ENCODE measurements at regions not wholly inside any gene's neighbourhood (a gene's known extent, or its start where the extent isn't known, plus 50 kb on each side); places are given as distances from the start of the nearest gene placed in this dataset.
"Not testable (repeated sequence)": the region's sequence is repeated elsewhere in the genome, so short reads cannot be mapped to it uniquely, and the experiment has no call there.

DNA sequence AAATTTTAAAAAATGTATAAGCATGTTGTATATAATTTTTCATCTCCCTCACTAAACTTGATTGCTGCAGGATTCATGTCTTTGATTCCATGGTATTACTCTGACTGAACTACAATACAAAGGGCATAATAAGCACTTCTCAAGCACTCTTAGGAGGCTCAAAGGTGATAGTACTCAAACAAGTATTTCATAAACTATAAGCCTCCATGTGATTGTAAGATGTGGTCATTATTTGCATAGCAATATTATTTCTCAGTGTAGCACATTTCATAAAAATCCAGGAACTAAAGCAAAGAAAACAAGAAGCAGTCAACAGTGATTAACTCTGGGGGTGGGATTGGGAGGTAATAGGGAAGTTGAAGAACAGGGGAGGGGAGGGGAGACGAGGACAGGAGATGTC lies 106.2 kb upstream of the DPT start:
- no peak for FAIRE-seq
- Mint-ChIP-seq H3K36me3 (ENCODE audit: low read depth, unreplicated experiment) (no peaks in the 10 kb centered on the region), H3K4me3 (ENCODE audit: unreplicated experiment) (no peak overlapping the region), H3K27ac (ENCODE audit: unreplicated experiment) (no peak overlapping the region), H3K4me1 (ENCODE audit: low read depth, unreplicated experiment) (peaks cover 8% of the 10 kb centered on the region), H3K27me3 (ENCODE audit: low read depth, unreplicated experiment) (peaks cover 2% of the 10 kb centered on the region), H3K9me3 (ENCODE audit: unreplicated experiment) (no peaks in the 10 kb centered on the region)
- Histone ChIP-seq H3K27me3 (ENCODE audit: insufficient read depth, low read length) (no peaks in the 10 kb centered on the region), H3K27ac (ENCODE audit: low read depth, low read length) (no peak overlapping the region), H3K4me3 (ENCODE audit: insufficient read depth, low read depth, low read length) (no peak overlapping the region), H2AFZ (ENCODE audit: low read depth, low read length) (no peak overlapping the region), H3K9me3 (ENCODE audit: insufficient read depth, low read depth, low read length) (peaks cover 2% of the 10 kb centered on the region), H3K4me1 (ENCODE audit: insufficient read depth, low read length) (no peaks in the 10 kb centered on the region), H3K36me3 (ENCODE audit: insufficient read depth, low read length) (no peaks in the 10 kb centered on the region), H3K79me2 (ENCODE audit: insufficient read depth, low read length) (no peaks in the 10 kb centered on the region), H3K9ac (ENCODE audit: low read length) (no peak overlapping the region), H3K4me2 (ENCODE audit: low read length) (no peak overlapping the region), H4K20me1 (ENCODE audit: insufficient read depth, low read length) (no peaks in the 10 kb centered on the region)
- no peak for DNase-seq (ENCODE audit: low read depth)
- TF ChIP-seq EZH2 (IDR thresholded peaks at IDR 0.05; ENCODE audit: insufficient read depth, low read length) = no peak
- TF ChIP-seq, protein P1, sequence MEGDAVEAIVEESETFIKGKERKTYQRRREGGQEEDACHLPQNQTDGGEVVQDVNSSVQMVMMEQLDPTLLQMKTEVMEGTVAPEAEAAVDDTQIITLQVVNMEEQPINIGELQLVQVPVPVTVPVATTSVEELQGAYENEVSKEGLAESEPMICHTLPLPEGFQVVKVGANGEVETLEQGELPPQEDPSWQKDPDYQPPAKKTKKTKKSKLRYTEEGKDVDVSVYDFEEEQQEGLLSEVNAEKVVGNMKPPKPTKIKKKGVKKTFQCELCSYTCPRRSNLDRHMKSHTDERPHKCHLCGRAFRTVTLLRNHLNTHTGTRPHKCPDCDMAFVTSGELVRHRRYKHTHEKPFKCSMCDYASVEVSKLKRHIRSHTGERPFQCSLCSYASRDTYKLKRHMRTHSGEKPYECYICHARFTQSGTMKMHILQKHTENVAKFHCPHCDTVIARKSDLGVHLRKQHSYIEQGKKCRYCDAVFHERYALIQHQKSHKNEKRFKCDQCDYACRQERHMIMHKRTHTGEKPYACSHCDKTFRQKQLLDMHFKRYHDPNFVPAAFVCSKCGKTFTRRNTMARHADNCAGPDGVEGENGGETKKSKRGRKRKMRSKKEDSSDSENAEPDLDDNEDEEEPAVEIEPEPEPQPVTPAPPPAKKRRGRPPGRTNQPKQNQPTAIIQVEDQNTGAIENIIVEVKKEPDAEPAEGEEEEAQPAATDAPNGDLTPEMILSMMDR (IDR thresholded peaks at IDR 0.05; ENCODE audit: insufficient read depth, low read depth, low read length) = no peak

DNA sequence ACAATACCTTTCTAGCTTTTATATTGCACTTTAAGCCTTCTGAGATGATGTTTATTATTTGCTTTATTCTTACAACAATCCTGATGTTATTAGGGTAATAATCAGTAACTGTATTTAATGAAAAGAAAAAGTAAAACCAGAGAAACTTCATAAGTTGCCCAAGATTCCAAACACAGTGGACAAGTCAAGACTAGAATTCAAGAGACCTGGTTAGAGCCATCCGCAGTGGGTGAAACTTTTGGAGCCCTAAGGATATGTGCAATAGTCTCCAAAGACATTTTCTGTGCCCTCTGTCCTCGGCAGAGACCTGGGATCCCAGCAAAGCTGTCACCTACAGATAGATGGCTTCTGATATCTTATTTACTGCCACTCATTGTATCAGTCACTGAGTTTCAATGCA lies 106.8 kb upstream of the DPT start:
- FAIRE-seq = no peak
- H3K27ac ChIP-seq (ENCODE audit: low read depth, low read length) = no peak overlapping the region
- no peak overlapping the region for H3K4me2 ChIP-seq (ENCODE audit: low read length)
- no peaks in the 10 kb centered on the region for H3K9me3 Mint-ChIP-seq (ENCODE audit: unreplicated experiment)
- H3K36me3 Mint-ChIP-seq (ENCODE audit: low read depth, unreplicated experiment) = no peaks in the 10 kb centered on the region
- no peak overlapping the region for H3K9ac ChIP-seq (ENCODE audit: low read length)
- TF ChIP-seq EZH2 (IDR thresholded peaks at IDR 0.05; ENCODE audit: insufficient read depth, low read length) = no peak
- no peaks in the 10 kb centered on the region for H4K20me1 ChIP-seq (ENCODE audit: insufficient read depth, low read length)
- no peaks in the 10 kb centered on the region for H3K27me3 Mint-ChIP-seq (ENCODE audit: low read depth, unreplicated experiment)
- H3K9me3 ChIP-seq (ENCODE audit: insufficient read depth, low read depth, low read length) = peaks cover 2% of the 10 kb centered on the region
- no peak for DNase-seq (ENCODE audit: low read depth)
- no peaks in the 10 kb centered on the region for H3K36me3 ChIP-seq (ENCODE audit: insufficient read depth, low read length)
- no peak overlapping the region for H3K4me3 Mint-ChIP-seq (ENCODE audit: unreplicated experiment)
- H2AFZ ChIP-seq (ENCODE audit: low read depth, low read length) = no peak overlapping the region
- H3K4me3 ChIP-seq (ENCODE audit: insufficient read depth, low read depth, low read length) = no peak overlapping the region
- H3K79me2 ChIP-seq (ENCODE audit: insufficient read depth, low read length) = no peaks in the 10 kb centered on the region
- H3K4me1 Mint-ChIP-seq (ENCODE audit: low read depth, unreplicated experiment) = peaks cover 8% of the 10 kb centered on the region
- H3K27me3 ChIP-seq (ENCODE audit: insufficient read depth, low read length) = no peaks in the 10 kb centered on the region
- H3K4me1 ChIP-seq (ENCODE audit: insufficient read depth, low read length) = no peaks in the 10 kb centered on the region
- H3K27ac Mint-ChIP-seq (ENCODE audit: unreplicated experiment) = no peak overlapping the region

DNA sequence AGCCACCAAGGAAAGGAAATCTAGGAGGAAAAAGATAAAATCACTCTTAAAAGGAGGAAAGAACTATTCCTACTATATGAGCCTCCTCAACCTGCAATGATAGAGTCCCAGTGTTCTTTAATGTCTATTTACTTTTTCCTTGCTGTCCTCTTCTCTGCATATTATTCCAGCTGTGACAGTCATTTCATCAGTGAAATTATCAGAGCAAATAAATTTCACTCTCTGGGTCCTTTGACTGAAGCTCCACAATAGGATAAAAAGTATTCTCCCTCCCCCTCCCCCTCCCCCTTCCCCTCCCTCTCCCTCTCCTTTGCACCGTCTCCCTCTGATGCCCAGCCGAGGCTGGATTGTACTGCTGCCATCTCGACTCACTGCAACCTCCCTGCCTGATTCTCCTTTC lies 107.5 kb upstream of the DPT start:
- no peak overlapping the region for H2AFZ ChIP-seq (ENCODE audit: low read depth, low read length)
- FAIRE-seq (no peak), DNase-seq (ENCODE audit: low read depth) (no peak)
- H3K79me2 ChIP-seq (ENCODE audit: insufficient read depth, low read length) = no peaks in the 10 kb centered on the region
- H3K36me3 ChIP-seq (ENCODE audit: insufficient read depth, low read length) = no peaks in the 10 kb centered on the region
- no peak overlapping the region for H3K4me2 ChIP-seq (ENCODE audit: low read length)
- no peak for TF ChIP-seq EZH2 (IDR thresholded peaks at IDR 0.05; ENCODE audit: insufficient read depth, low read length)
- TF ChIP-seq, protein P1 (IDR thresholded peaks at IDR 0.05; ENCODE audit: insufficient read depth, low read depth, low read length) = no peak
- Mint-ChIP-seq H3K4me3 (ENCODE audit: unreplicated experiment) (no peak overlapping the region), H3K36me3 (ENCODE audit: low read depth, unreplicated experiment) (no peaks in the 10 kb centered on the region), H3K9me3 (ENCODE audit: unreplicated experiment) (no peaks in the 10 kb centered on the region), H3K27me3 (ENCODE audit: low read depth, unreplicated experiment) (no peaks in the 10 kb centered on the region), H3K4me1 (ENCODE audit: low read depth, unreplicated experiment) (peaks cover 8% of the 10 kb centered on the region), H3K27ac (ENCODE audit: unreplicated experiment) (no peak overlapping the region)
- H3K4me1 ChIP-seq (ENCODE audit: insufficient read depth, low read length) = no peaks in the 10 kb centered on the region
- H3K27me3 ChIP-seq (ENCODE audit: insufficient read depth, low read length) = no peaks in the 10 kb centered on the region
- no peaks in the 10 kb centered on the region for H4K20me1 ChIP-seq (ENCODE audit: insufficient read depth, low read length)
- H3K27ac ChIP-seq (ENCODE audit: low read depth, low read length) = no peak overlapping the region
- no peak overlapping the region for H3K4me3 ChIP-seq (ENCODE audit: insufficient read depth, low read depth, low read length)
- H3K9ac ChIP-seq (ENCODE audit: low read length) = no peak overlapping the region
- H3K9me3 ChIP-seq (ENCODE audit: insufficient read depth, low read depth, low read length) = peaks cover 2% of the 10 kb centered on the region

DNA sequence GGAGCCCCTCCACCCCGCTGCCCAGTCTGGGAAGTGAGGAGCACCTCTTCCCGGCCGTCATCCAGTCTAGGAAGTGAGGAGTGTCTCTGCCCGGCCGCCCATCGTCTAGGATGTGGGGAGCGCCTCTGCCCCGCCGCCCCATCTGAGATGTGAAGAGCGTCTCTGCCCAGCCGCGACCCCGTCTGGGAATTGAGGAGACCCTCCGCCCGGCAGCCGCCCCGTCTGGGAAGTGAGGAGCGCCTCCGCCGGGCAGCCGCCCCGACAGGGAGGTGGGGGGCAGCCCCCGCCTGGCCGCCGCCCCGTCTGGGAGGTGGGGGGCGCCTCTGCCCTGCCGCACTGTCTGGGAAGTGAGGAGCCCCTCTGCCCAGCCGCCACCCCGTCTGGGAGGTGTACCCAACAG lies 108.2 kb upstream of the DPT start:
- not testable (repeated sequence) for H3K79me2 ChIP-seq (ENCODE audit: insufficient read depth, low read length); H3K27me3 ChIP-seq (ENCODE audit: insufficient read depth, low read length); H4K20me1 ChIP-seq (ENCODE audit: insufficient read depth, low read length); H3K4me1 ChIP-seq (ENCODE audit: insufficient read depth, low read length); H3K36me3 ChIP-seq (ENCODE audit: insufficient read depth, low read length); H3K36me3 Mint-ChIP-seq (ENCODE audit: low read depth, unreplicated experiment); H3K4me2 ChIP-seq (ENCODE audit: low read length); H3K9me3 Mint-ChIP-seq (ENCODE audit: unreplicated experiment); FAIRE-seq; H3K9me3 ChIP-seq (ENCODE audit: insufficient read depth, low read depth, low read length); H3K27ac Mint-ChIP-seq (ENCODE audit: unreplicated experiment); H3K4me3 Mint-ChIP-seq (ENCODE audit: unreplicated experiment); DNase-seq (ENCODE audit: low read depth); H3K27ac ChIP-seq (ENCODE audit: low read depth, low read length); H3K4me3 ChIP-seq (ENCODE audit: insufficient read depth, low read depth, low read length); H3K9ac ChIP-seq (ENCODE audit: low read length); H2AFZ ChIP-seq (ENCODE audit: low read depth, low read length); H3K4me1 Mint-ChIP-seq (ENCODE audit: low read depth, unreplicated experiment); H3K27me3 Mint-ChIP-seq (ENCODE audit: low read depth, unreplicated experiment)

All from astrocyte (in vitro differentiated cells and primary cell).